Stimulated activated CD8-positive, alpha-beta memory T cell treated with anti-CD3 and anti-CD28 coated beads, Interleukin-15, amount 100 ng/mL, for 1 hour (primary cell): ENCODE measurements at regions not wholly inside any gene's neighbourhood (a gene's known extent, or its start where the extent isn't known, plus 50 kb on each side); places are given as distances from the start of the nearest gene placed in this dataset.

Source experiments
- DNase-seq: peaks from one replicate; pipeline ENCODE4 v3.0.0-alpha.2; 2020; ENCODE audit warnings: low read depth

DNA sequence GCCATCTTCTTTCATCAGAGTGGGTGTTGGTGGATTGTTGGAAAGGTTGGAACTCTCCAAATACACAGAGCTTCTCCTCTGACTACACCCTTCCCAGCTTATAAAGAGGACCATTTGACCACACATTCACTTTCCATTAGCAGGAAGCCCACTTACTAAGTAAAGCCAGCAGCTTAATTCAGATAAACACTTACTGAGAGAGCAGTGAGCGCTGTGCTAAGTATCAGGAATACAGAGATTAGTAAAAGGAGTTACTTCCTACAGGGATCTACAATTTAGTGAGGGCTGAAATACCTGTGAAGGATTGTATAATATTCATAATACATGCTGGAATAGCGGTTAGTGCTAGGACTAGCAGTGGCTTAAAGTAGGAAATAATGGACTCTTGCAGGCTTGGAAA is 343.0 kb downstream of the NYAP2 start:
- no peak for DNase-seq

DNA sequence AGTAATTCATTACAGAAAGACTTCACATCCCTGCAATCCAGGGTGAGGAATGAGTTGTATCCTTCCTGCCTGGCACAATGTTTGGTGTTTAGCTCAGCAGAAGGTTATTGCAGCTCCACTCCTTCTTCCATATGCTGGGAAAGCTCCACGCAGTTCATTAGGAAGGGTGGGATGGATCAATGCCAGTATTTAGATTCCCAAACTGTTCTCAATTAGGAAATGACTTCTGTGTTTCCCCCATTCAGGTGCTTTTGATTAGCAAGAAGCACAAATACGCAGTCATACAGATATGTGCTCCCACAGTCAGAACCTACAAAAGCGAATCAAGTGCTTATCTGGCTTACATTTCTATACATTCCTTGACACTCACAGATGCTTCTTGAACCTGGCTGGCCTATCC is 340.6 kb downstream of the NYAP2 start:
- no peak for DNase-seq

DNA sequence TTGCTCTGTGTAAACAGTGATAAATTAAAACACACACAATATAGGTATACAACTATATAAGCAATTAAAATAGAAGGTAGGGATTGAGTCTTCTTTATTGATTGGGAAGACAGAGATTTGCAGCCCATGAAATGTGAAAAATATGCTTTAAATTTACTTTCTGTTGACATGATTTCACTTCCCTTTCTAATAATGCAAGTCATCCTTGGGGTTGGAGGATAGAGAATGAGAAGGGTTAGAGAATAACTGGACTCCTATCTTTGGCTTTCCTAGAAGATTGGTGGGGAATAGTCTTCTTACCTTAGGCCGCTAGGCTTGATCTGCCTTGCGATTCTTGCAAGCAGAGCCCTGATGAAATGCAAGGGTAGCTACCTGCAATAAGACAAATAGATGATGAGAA is 339.8 kb downstream of the NYAP2 start:
- DNase-seq: no peak

- no peak for DNase-seq
These were observed 339.2 kb downstream of the NYAP2 start for GRCh38 chr2:225738735-225739134.

DNA sequence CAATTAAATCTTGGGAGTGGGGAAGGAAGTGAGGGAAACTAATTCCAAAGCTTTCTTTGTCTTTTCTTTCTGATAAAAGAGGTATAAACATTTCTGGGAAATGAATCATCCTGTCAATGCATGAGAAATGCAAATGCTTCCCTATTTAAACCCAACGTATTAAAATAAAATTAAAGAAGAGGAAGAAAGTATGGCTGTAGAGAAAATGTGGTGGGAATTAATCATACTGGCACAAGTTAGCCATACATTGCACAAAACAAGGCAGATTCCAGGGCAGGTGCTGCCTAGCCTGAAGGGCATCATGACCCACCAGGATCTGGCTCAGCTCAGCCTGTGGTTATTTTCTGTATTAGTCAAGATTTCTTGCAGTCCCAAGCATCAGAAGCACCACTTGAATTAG is 338.0 kb downstream of the NYAP2 start:
- DNase-seq: no peak

DNA sequence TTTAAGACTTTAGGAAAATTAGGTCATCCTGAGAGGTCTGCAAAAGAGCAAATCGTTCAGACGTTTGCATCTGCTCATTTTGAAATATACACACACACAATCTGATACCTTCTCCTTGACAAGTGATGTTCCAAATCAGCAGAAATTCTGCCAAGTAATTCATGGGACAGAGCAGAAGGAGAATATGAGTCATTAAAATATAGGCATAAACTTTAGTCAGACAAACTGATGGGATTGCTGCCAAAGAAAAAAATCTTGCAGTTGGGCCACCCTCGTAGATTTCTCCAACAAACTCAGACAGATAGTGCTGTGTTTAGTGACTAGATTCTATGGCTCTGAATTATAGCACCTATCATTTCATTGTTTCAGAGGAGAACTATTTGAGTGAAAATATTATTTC is 336.3 kb downstream of the NYAP2 start:
- DNase-seq: no peak

- no peak for DNase-seq
These were observed 326.2 kb downstream of the NYAP2 start for GRCh38 chr2:225725726-225726125.
